Fibroblast of lung (primary cell): ENCODE measurements at regions not wholly inside any gene's neighbourhood (a gene's known extent, or its start where the extent isn't known, plus 50 kb on each side); places are given as distances from the start of the nearest gene placed in this dataset.

ENCODE experiments used
- CTCF ChIP-seq, 2 donors: IDR thresholded peaks in 1 of 2; conservative IDR thresholded peaks in 1 of 2; 1 replicate in 1 of 2; 2 replicates in 1 of 2; pipeline ENCODE4 v1.5.1; 2011 to 2012; ENCODE audit warnings: low read length in 2 of 2, control low read depth in 1 of 2, inconsistent platforms in 1 of 2, low read depth in 1 of 2, mild to moderate bottlenecking in 1 of 2
- EZH2 ChIP-seq: IDR thresholded peaks from 2 replicates; pipeline ENCODE4 v1.5.1; 2012; ENCODE audit warnings: low read length, control low read depth, mild to moderate bottlenecking; ENCODE audit errors: missing control alignments

GRCh38 chr2:118654945-118655344, 192.5 kb downstream of the EN1 start:
- no peak for TF ChIP-seq EZH2
- TF ChIP-seq CTCF (conservative IDR thresholded peaks at IDR 0.05 in 1 of 2, IDR thresholded peaks at IDR 0.05 in 1 of 2; ENCODE audit: low read depth in 1 of 2, low read length in 2 of 2) = no peak
